GF-D8 (cell line): ENCODE measurements at regions not wholly inside any gene's neighbourhood (a gene's known extent, or its start where the extent isn't known, plus 50 kb on each side); places are given as distances from the start of the nearest gene placed in this dataset.
"Not testable (repeated sequence)": the region's sequence is repeated elsewhere in the genome, so short reads cannot be mapped to it uniquely, and the experiment has no call there.

ENCODE experiments used
- DNase-seq: peaks from one replicate; lab custom pipeline; 2025; lab: John Stamatoyannopoulos, UW

- DNase-seq = no peak
These were observed 1661.8 kb upstream of the SPRY2 start for GRCh38 chr13:82002710-82003109.

GRCh38 chr13:81995316-81995715, 1654.4 kb upstream of the SPRY2 start:
- no peak for DNase-seq

- DNase-seq = no peak
These were observed 1649.7 kb upstream of the SPRY2 start for GRCh38 chr13:81990652-81991051.

GRCh38 chr13:81988567-81988966, 1647.6 kb upstream of the SPRY2 start:
- no peak for DNase-seq

GRCh38 chr13:81987677-81988357, 1646.9 kb upstream of the SPRY2 start:
- DNase-seq = no peak

- no peak for DNase-seq
These were observed 1646.2 kb upstream of the SPRY2 start for GRCh38 chr13:81987159-81987558.

- no peak for DNase-seq
These were observed 1645.4 kb upstream of the SPRY2 start for GRCh38 chr13:81986308-81986707.

GRCh38 chr13:81957121-81957520, 1616.2 kb upstream of the SPRY2 start:
- no peak for DNase-seq

GRCh38 chr13:81929988-81930387, 1589.1 kb upstream of the SPRY2 start:
- peak; percentile 25 for DNase-seq

GRCh38 chr13:81927347-81927746, 1586.4 kb upstream of the SPRY2 start:
- no peak for DNase-seq

GRCh38 chr13:81917810-81918209, 1576.9 kb upstream of the SPRY2 start:
- no peak for DNase-seq

- no peak for DNase-seq
These were observed 1575.5 kb upstream of the SPRY2 start for GRCh38 chr13:81916461-81916860.

GRCh38 chr13:81907787-81908372, 1567.0 kb upstream of the SPRY2 start:
- no peak for DNase-seq

GRCh38 chr13:81888855-81889254, 1547.9 kb upstream of the SPRY2 start:
- no peak for DNase-seq

GRCh38 chr13:81874681-81875661, 1534.0 kb upstream of the SPRY2 start:
- DNase-seq = no peak

GRCh38 chr13:81874253-81874652, 1533.3 kb upstream of the SPRY2 start:
- DNase-seq = no peak

- DNase-seq = no peak
These were observed 1531.7 kb upstream of the SPRY2 start for GRCh38 chr13:81872581-81872980.

GRCh38 chr13:81871751-81872325, 1530.9 kb upstream of the SPRY2 start:
- DNase-seq = not testable (repeated sequence)

- DNase-seq = no peak
These were observed 1507.4 kb upstream of the SPRY2 start for GRCh38 chr13:81848291-81848690.

- no peak for DNase-seq
These were observed 1505.8 kb upstream of the SPRY2 start for GRCh38 chr13:81846771-81847170.

GRCh38 chr13:81821259-81821658, 1480.3 kb upstream of the SPRY2 start:
- DNase-seq = no peak

- no peak for DNase-seq
These were observed 1459.5 kb upstream of the SPRY2 start for GRCh38 chr13:81800433-81800832.
